BLaER1 treated with 17β-estradiol and CSF1 and Interleukin-3, amounts not matched to agents 10 nM and 100 nM (cell line): ENCODE measurements at regions not wholly inside any gene's neighbourhood (a gene's known extent, or its start where the extent isn't known, plus 50 kb on each side); places are given as distances from the start of the nearest gene placed in this dataset.

ENCODE experiments used
- H3K27ac ChIP-seq, 11 experiments: shearing (Covaris generic); formaldehyde crosslinking; 2 replicates each; pipeline ENCODE4 v1.8.1; 2022
- H3K27me3 ChIP-seq, 11 experiments: shearing (Covaris generic); formaldehyde crosslinking; 2 replicates each; pipeline ENCODE4 v1.8.1; 2022
- H3K36me3 ChIP-seq, 11 experiments: shearing (Covaris generic); formaldehyde crosslinking; 2 replicates each; pipeline ENCODE4 v1.8.1; 2022
- H3K4me1 ChIP-seq, 10 experiments: shearing (Covaris generic); formaldehyde crosslinking; 2 replicates each; pipeline ENCODE4 v1.8.1; 2022
- H3K4me2 ChIP-seq, 11 experiments: shearing (Covaris generic); formaldehyde crosslinking; 2 replicates each; pipeline ENCODE4 v1.8.1; 2022
- H3K4me3 ChIP-seq, 10 experiments: shearing (Covaris generic); formaldehyde crosslinking; 2 replicates each; pipeline ENCODE4 v1.8.1; 2022
- H3K9ac ChIP-seq, 11 experiments: shearing (Covaris generic); formaldehyde crosslinking; 2 replicates each; pipeline ENCODE4 v1.8.1; 2022
- H3K9me3 ChIP-seq, 11 experiments: shearing (Covaris generic); formaldehyde crosslinking; replicated peaks in 1 of 11; 2 replicates each; pipeline ENCODE4 v1.8.1; 2022
- H4K20me1 ChIP-seq, 11 experiments: shearing (Covaris generic); formaldehyde crosslinking; 2 replicates each; pipeline ENCODE4 v1.8.1; 2022
- Cebpa-rat ChIP-seq, 11 experiments: shearing (Covaris generic); IDR thresholded peaks; 2 replicates each; pipeline ENCODE4 v1.8.1; 2022

DNA sequence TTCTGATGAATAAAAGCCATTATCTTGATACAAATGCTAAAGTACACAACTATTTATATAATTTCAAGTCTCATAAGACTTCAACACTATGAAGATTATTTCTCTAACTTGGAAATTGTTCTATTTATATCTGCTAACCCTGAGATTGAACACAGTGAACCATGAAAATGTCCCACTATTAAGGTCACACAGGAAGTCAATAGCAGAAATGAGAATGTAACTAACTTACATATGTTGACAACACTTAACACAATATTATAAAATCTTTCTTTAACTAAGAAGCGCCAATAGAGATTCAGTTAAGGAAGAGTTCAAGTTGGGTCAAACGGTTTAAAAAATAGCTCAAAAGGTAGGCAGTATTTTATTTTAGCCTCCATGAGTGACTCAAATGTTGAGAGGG lies 551.8 kb upstream of the CBLB start:
- no peak overlapping the region for H3K4me3 ChIP-seq
- no peaks in the 10 kb centered on the region for H3K36me3 ChIP-seq
- no peaks in the 10 kb centered on the region for H4K20me1 ChIP-seq
- peak overlapping the region; percentile 25 to 64 (median 49); a peak in 21 of 22 replicates for H3K4me2 ChIP-seq
- peaks cover 0 to 15% (median 0%) of the 10 kb centered on the region in 11 experiments; a peak in 4 of 22 replicates for H3K9me3 ChIP-seq
- peaks cover 27 to 57% (median 41%) of the 10 kb centered on the region in 10 experiments for H3K4me1 ChIP-seq
- H3K9ac ChIP-seq = peak overlapping the region in 1 of 11 experiments; percentile 16; a peak in 1 of 22 replicates
- no peak for TF ChIP-seq Cebpa-rat (IDR thresholded peaks at IDR 0.05)
- H3K27ac ChIP-seq = peak overlapping the region in 9 of 11 experiments; percentile 36 to 71 (median 64); a peak in 19 of 22 replicates
- H3K27me3 ChIP-seq = no peaks in the 10 kb centered on the region

DNA sequence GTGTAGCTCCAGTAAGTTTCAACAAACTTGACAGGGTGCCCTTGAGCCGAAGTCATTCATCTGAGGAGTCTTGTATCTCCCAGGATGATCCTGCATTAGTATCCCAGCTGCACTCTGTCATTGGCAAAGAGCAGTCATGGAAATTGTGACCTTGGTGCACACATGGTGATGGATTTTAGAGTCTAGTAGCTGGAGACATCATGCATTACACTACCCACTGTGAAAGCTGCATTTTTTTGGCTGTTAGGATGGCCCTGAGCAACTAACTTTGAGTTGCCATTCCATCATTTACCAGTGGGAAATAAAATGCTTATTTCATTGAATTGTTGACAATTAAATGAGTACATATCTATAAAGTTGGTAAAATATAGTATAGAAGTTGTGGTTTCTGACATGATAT lies 552.6 kb upstream of the CBLB start:
- no peaks in the 10 kb centered on the region for H4K20me1 ChIP-seq

DNA sequence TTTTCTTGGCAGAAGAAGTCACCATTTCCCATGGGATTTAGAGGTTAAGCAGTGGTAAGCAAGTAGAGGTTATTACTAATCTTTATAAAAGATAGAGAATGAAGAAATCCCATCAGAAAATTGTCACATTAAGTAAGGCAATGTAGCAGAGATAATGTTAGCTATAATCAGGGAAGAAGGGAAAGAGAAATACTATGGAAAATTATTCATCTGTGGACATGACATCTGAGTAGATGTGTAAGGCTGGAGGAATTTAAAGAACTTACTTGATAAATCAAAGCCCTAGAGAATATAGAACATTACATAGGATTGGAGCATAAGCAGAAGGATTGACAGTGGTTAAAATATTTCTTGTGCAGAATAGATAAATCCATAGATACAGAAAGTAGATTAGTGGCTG lies 553.1 kb upstream of the CBLB start:
- H3K36me3 ChIP-seq = no peaks in the 10 kb centered on the region
- TF ChIP-seq Cebpa-rat (IDR thresholded peaks at IDR 0.05) = no peak
- no peaks in the 10 kb centered on the region for H3K27me3 ChIP-seq
- peaks cover 0 to 15% (median 0%) of the 10 kb centered on the region in 11 experiments; a peak in 4 of 22 replicates for H3K9me3 ChIP-seq
- H4K20me1 ChIP-seq = no peaks in the 10 kb centered on the region
- peak overlapping the region in 4 of 11 experiments; percentile 40 to 63 (median 54); a peak in 5 of 22 replicates for H3K4me2 ChIP-seq
- H3K4me1 ChIP-seq = peaks cover 33 to 64% (median 44%) of the 10 kb centered on the region in 10 experiments
- H3K4me3 ChIP-seq = no peak overlapping the region
- H3K9ac ChIP-seq = no peak overlapping the region
- H3K27ac ChIP-seq = peak overlapping the region in 2 of 11 experiments; percentile 60 to 71; a peak in 2 of 22 replicates

More for the DNA sequence above, 552.6 kb upstream of the CBLB start:
- Histone ChIP-seq H3K9me3 (peaks cover 0 to 15% (median 0%) of the 10 kb centered on the region in 11 experiments; a peak in 4 of 22 replicates), H3K27ac (peak overlapping the region in 9 of 11 experiments; percentile 36 to 71 (median 64); a peak in 17 of 22 replicates), H3K9ac (no peak overlapping the region), H3K4me3 (no peak overlapping the region), H3K4me1 (peaks cover 33 to 64% (median 44%) of the 10 kb centered on the region in 10 experiments), H3K36me3 (no peaks in the 10 kb centered on the region), H3K27me3 (no peaks in the 10 kb centered on the region), H3K4me2 (peak overlapping the region in 9 of 11 experiments; percentile 35 to 64 (median 49); a peak in 12 of 22 replicates)
- no peak for TF ChIP-seq Cebpa-rat (IDR thresholded peaks at IDR 0.05)

DNA sequence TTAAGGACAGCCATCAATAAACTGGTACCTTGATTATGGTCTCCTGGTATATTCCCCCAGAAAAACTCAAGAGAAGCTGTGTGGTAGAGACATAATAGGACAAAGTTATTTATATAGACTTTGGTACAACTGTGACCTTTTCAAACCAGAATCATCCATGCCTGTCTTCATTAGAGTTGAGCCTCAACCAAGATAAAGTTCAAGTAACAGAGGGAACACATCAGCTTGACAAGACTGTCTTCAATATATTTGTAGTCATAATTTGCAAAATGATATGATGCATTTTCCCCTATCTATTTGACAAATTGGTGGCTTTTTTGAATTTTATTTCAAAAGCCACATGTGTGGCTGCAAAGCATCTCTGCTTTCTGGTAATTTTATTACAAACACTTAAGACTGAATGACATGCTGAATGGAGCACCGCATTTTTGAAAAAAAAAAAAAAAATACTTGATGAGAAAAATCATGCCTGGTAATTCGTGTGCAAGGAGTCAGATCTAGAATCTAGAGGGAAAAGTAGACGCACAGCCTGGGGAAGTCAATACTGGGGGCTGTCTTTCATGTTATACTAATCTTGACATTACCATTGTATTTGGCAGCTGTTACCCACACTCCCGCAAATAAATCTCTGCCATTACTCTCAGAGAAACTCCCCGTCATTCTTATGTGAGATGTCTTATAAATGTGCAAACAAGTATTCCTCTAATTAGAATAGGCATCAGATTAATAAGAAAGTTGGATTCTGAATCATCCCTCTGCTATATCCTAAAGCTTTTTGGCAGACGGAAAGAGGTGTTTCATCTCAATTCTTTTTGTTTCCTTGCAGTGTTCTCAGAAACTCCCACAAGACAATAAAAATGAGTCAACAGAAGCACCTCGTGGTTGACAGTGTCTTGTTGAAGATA lies 554.8 kb upstream of the CBLB start:
- H3K27me3 ChIP-seq = no peaks in the 10 kb centered on the region
- no peak for TF ChIP-seq Cebpa-rat (IDR thresholded peaks at IDR 0.05)
- no peak overlapping the region for H3K4me3 ChIP-seq
- H3K36me3 ChIP-seq = no peaks in the 10 kb centered on the region
- peak overlapping the region in 1 of 11 experiments; percentile 30; a peak in 2 of 22 replicates for H3K27ac ChIP-seq
- peaks cover 0 to 15% (median 0%) of the 10 kb centered on the region in 11 experiments; a peak in 4 of 22 replicates for H3K9me3 ChIP-seq
- H3K4me1 ChIP-seq = peaks cover 41 to 74% (median 50%) of the 10 kb centered on the region in 10 experiments
- no peak overlapping the region for H3K9ac ChIP-seq
- H4K20me1 ChIP-seq = no peaks in the 10 kb centered on the region
- peak overlapping the region in 8 of 11 experiments; percentile 11 to 59 (median 44); a peak in 7 of 22 replicates for H3K4me2 ChIP-seq

DNA sequence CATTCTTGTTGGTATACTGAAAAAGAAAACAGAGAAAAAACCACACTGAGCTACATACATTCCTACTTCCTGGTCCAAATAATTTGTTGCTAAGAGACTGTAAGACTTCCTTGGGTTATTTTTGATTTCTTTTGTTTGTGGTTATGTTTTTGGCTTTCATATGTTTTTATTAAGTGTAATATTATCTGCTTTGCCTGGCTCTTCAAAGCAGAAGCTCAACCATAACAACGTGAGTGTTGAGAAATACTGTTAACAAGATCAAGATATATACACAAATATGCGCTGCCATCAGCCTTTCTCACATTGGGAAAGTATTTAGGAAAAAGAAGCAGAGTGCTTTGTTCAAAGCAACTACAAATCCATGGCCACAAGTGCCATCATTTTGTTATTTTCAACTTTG lies 556.2 kb upstream of the CBLB start:
- Histone ChIP-seq H3K36me3 (no peaks in the 10 kb centered on the region), H3K4me1 (peaks cover 41 to 73% (median 52%) of the 10 kb centered on the region in 10 experiments), H3K4me2 (peak overlapping the region; percentile 23 to 72 (median 52); a peak in 21 of 22 replicates), H4K20me1 (no peaks in the 10 kb centered on the region), H3K27me3 (no peaks in the 10 kb centered on the region), H3K9me3 (peaks cover 0 to 15% (median 0%) of the 10 kb centered on the region in 11 experiments; a peak in 4 of 22 replicates), H3K9ac (peak overlapping the region in 2 of 11 experiments; percentile 2 to 13; a peak in 2 of 22 replicates), H3K27ac (peak overlapping the region in 10 of 11 experiments; percentile 36 to 68 (median 58); a peak in 18 of 22 replicates), H3K4me3 (no peak overlapping the region)
- no peak for TF ChIP-seq Cebpa-rat (IDR thresholded peaks at IDR 0.05)

DNA sequence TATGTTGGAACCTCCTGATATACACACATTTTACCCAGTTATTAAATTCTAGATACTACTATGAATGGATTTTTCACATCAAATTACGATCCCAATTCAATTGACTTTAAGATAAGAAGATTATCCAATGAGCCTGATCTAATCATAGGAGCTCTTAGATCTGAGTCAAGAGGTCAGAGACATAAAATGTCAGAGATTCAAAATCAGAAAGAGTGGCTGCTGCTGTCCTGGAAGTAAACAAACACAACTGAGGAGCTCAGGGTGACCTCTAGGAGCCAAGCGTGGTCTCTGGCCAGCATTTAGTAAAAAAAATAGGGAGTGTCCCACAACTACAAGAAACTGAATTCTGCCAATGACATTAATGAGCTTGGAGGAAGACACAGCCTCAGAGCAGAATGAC lies 557.1 kb upstream of the CBLB start:
- H3K4me1 ChIP-seq = peaks cover 35 to 64% (median 45%) of the 10 kb centered on the region in 10 experiments
- TF ChIP-seq Cebpa-rat (IDR thresholded peaks at IDR 0.05) = no peak
- no peaks in the 10 kb centered on the region for H3K36me3 ChIP-seq
- H3K9me3 ChIP-seq = peaks cover 0 to 15% (median 0%) of the 10 kb centered on the region in 11 experiments; a peak in 4 of 22 replicates
- H3K4me3 ChIP-seq = no peak overlapping the region
- no peaks in the 10 kb centered on the region for H3K27me3 ChIP-seq
- H4K20me1 ChIP-seq = no peaks in the 10 kb centered on the region
- H3K4me2 ChIP-seq = peak overlapping the region in 7 of 11 experiments; percentile 42 to 72 (median 56); a peak in 9 of 22 replicates
- no peak overlapping the region for H3K9ac ChIP-seq
- peak overlapping the region in 9 of 11 experiments; percentile 14 to 68 (median 50); a peak in 11 of 22 replicates for H3K27ac ChIP-seq

DNA sequence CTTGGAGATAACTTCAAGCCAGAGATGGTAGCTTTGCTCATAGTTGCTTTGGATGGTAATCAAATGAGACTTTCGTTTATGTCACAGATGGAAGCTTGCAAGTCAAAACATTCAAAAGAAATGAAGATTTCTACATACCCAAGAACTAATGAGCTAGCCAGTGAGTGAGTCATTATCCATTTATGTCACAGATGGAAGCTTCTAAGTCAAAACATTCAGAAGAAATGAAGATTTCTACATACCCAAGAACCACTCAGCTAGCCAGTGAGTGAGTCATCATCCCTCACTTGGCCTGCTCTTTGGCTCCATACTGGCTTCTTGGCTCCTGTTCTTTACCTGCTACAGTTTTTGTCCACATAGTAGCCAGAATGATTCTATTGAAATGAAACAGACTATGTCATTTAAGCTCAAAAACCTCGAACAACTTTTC lies 559.8 kb upstream of the CBLB start:
- peaks cover 0 to 14% (median 0%) of the 10 kb centered on the region in 11 experiments; a peak in 4 of 22 replicates for H3K9me3 ChIP-seq

DNA sequence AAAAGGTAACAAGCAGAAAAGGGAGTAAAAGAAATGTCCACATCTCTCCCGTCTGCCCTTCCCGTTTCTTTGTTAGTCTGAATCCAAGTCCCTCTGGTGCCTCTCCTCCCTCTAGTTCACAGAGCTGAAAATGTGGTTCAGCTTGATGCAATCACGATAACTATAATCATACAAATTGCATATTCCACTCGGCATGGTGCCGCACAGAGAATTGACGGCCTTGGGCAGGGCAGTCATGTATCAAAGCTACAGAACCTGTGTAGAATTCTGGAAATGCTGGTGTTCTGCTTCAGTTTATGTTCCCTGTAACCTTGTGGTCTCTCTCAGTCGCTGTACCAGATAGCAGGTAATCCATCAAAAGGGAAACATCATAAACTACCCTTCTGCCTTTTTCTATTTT lies 562.9 kb upstream of the CBLB start:
- Histone ChIP-seq H3K27me3 (no peaks in the 10 kb centered on the region), H3K4me3 (no peak overlapping the region), H3K4me1 (peaks cover 0 to 22% (median 16%) of the 10 kb centered on the region in 10 experiments; a peak in 11 of 20 replicates), H3K27ac (0 out of 22 replicates have a peak overlapping the region, but pooled peaks of 1 of the 11 experiments have one; percentile 2), H3K9ac (no peak overlapping the region), H3K4me2 (no peak overlapping the region), H4K20me1 (no peaks in the 10 kb centered on the region), H3K36me3 (no peaks in the 10 kb centered on the region), H3K9me3 (peaks cover 0 to 18% (median 0%) of the 10 kb centered on the region in 11 experiments; a peak in 7 of 22 replicates)
- TF ChIP-seq Cebpa-rat (IDR thresholded peaks at IDR 0.05) = no peak

More for the DNA sequence above, 559.8 kb upstream of the CBLB start:
- peak overlapping the region in 9 of 11 experiments; percentile 38 to 77 (median 64); a peak in 17 of 22 replicates for H3K27ac ChIP-seq
- H3K27me3 ChIP-seq = no peaks in the 10 kb centered on the region
- H4K20me1 ChIP-seq = no peaks in the 10 kb centered on the region
- H3K9ac ChIP-seq = peak overlapping the region in 2 of 11 experiments; percentile 9 to 26; a peak in 2 of 22 replicates
- H3K4me3 ChIP-seq = no peak overlapping the region
- TF ChIP-seq Cebpa-rat (IDR thresholded peaks at IDR 0.05) = peak in 3 of 11 experiments; percentile 10 to 46 (median 25); a peak in 3 of 22 replicates
- no peaks in the 10 kb centered on the region for H3K36me3 ChIP-seq
- H3K4me1 ChIP-seq = peaks cover 17 to 46% (median 38%) of the 10 kb centered on the region in 10 experiments
- peak overlapping the region in 8 of 11 experiments; percentile 1 to 49 (median 38); a peak in 11 of 22 replicates for H3K4me2 ChIP-seq
